ENCODE measurements at regions not wholly inside any gene's neighbourhood (a gene's known extent, or its start where the extent isn't known, plus 50 kb on each side); places are given as distances from the start of the nearest gene placed in this dataset.

- H3K27me3 Mint-ChIP-seq (ENCODE audit: insufficient read depth, unreplicated experiment): peaks cover 39% of the 10 kb centered on the region
These were observed 195.8 kb downstream of the SALL1 start for GRCh38 chr16:50955311-50955710.

DNA sequence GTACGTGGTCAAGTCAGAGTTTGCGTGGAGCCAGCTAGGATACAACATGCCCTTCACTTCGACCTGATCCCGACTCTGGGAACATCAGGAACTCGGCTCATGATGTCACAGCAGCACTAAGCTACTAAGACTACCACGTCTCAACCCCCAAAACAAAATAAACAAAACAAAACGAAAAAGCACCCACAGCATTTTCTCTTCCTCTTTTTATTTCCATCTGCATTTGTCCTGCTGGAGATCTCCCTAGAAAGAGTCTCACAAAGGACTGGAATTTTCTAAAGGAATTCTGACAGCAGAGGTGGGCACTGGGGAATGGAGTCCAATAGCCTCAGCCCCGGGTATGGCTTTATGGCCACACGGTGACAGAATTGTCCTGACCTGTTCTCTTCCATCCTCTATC lies 196.6 kb downstream of the SALL1 start:
- no peak for DNase-seq (ENCODE audit: unreplicated experiment)
- Mint-ChIP-seq H3K27me3 (ENCODE audit: insufficient read depth, unreplicated experiment) (peaks cover 39% of the 10 kb centered on the region), H3K9me3 (ENCODE audit: unreplicated experiment) (no peaks in the 10 kb centered on the region), H3K27ac (ENCODE audit: low read depth, unreplicated experiment) (no peak overlapping the region), H3K36me3 (ENCODE audit: insufficient read depth, unreplicated experiment) (no peaks in the 10 kb centered on the region), H3K4me1 (ENCODE audit: insufficient read depth, unreplicated experiment) (no peaks in the 10 kb centered on the region), H3K4me3 (ENCODE audit: unreplicated experiment) (no peak overlapping the region)
- TF ChIP-seq CTCF (IDR thresholded peaks at IDR 0.05; ENCODE audit: unreplicated experiment): no peak
- intact Hi-C loops (cut with micrococcal nuclease): no loop called here
- ChIA-PET POLR2A (no interaction called here), CTCF (no interaction called here)
- BruUV-seq (replicated peaks): no TSS peak

More at GRCh38 chr16:50955311-50955710, 195.8 kb downstream of the SALL1 start:
- CTCF ChIA-PET: no interaction called here
- POLR2A ChIA-PET: no interaction called here
- no peak for DNase-seq (ENCODE audit: unreplicated experiment)
- BruUV-seq (replicated peaks): no TSS peak
- no peak for TF ChIP-seq CTCF (IDR thresholded peaks at IDR 0.05; ENCODE audit: unreplicated experiment)
- intact Hi-C loops (cut with micrococcal nuclease): no loop called here
- Mint-ChIP-seq H3K36me3 (ENCODE audit: insufficient read depth, unreplicated experiment) (no peaks in the 10 kb centered on the region), H3K9me3 (ENCODE audit: unreplicated experiment) (no peaks in the 10 kb centered on the region), H3K4me1 (ENCODE audit: insufficient read depth, unreplicated experiment) (no peaks in the 10 kb centered on the region), H3K4me3 (ENCODE audit: unreplicated experiment) (no peak overlapping the region), H3K27ac (ENCODE audit: low read depth, unreplicated experiment) (no peak overlapping the region)

GRCh38 chr16:50953290-50953689 lies 197.8 kb downstream of the SALL1 start:
- Mint-ChIP-seq H3K4me3 (ENCODE audit: unreplicated experiment) (no peak overlapping the region), H3K27ac (ENCODE audit: low read depth, unreplicated experiment) (no peak overlapping the region), H3K36me3 (ENCODE audit: insufficient read depth, unreplicated experiment) (no peaks in the 10 kb centered on the region), H3K4me1 (ENCODE audit: insufficient read depth, unreplicated experiment) (no peaks in the 10 kb centered on the region), H3K27me3 (ENCODE audit: insufficient read depth, unreplicated experiment) (peaks cover 39% of the 10 kb centered on the region), H3K9me3 (ENCODE audit: unreplicated experiment) (no peaks in the 10 kb centered on the region)
- intact Hi-C loops (cut with micrococcal nuclease): no loop called here
- POLR2A ChIA-PET: interaction anchor here (0.7 kb wide), 1 partner anchor 14 kb away, joined by 3 read pairs; no protein-coding TSS in a partner anchor
- DNase-seq (ENCODE audit: unreplicated experiment): no peak
- CTCF ChIA-PET: no interaction called here
- no peak for TF ChIP-seq CTCF (IDR thresholded peaks at IDR 0.05; ENCODE audit: unreplicated experiment)
- BruUV-seq (replicated peaks): no TSS peak

DNA sequence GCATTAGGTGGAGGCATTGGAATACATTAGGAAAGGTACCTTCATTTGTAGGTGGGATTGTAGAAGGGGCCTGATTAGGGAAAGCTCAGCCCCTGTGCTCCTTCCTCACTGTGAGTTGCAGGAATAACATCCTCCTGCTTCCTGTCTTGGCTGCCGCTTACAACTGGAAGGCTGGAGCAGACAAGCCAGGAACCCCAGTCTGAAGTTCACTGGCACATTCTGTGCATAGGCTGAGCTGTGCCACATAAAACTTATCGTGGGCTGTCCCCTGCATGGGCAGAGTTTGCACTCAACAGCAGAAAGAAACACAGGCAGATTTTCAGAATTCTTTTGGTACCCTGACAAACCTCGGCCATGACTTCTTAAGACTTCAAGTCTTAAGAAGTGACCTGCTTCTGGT lies 200.1 kb downstream of the SALL1 start:
- no peak for DNase-seq (ENCODE audit: unreplicated experiment)
- intact Hi-C loops (cut with micrococcal nuclease): no loop called here
- no TSS peak for BruUV-seq (replicated peaks)

More for the DNA sequence above, 200.1 kb downstream of the SALL1 start:
- Mint-ChIP-seq H3K4me3 (ENCODE audit: unreplicated experiment) (no peak overlapping the region), H3K4me1 (ENCODE audit: insufficient read depth, unreplicated experiment) (no peaks in the 10 kb centered on the region), H3K9me3 (ENCODE audit: unreplicated experiment) (no peaks in the 10 kb centered on the region), H3K27me3 (ENCODE audit: insufficient read depth, unreplicated experiment) (peaks cover 39% of the 10 kb centered on the region), H3K27ac (ENCODE audit: low read depth, unreplicated experiment) (no peak overlapping the region), H3K36me3 (ENCODE audit: insufficient read depth, unreplicated experiment) (no peaks in the 10 kb centered on the region)
- CTCF ChIA-PET: no interaction called here
- POLR2A ChIA-PET: interaction anchor here (0.5 kb wide), 1 partner anchor 22 kb away, joined by 3 read pairs; no protein-coding TSS in a partner anchor
- no peak for TF ChIP-seq CTCF (IDR thresholded peaks at IDR 0.05; ENCODE audit: unreplicated experiment)

All from MCF 10A (cell line).